Sigmoid colon (tissue), 6 donors: ENCODE measurements at regions not wholly inside any gene's neighbourhood (a gene's known extent, or its start where the extent isn't known, plus 50 kb on each side); places are given as distances from the start of the nearest gene placed in this dataset.
"Not testable (repeated sequence)": the region's sequence is repeated elsewhere in the genome, so short reads cannot be mapped to it uniquely, and the experiment has no call there.

ENCODE experiments used
- DNase-seq: peaks from one replicate; pipeline ENCODE4 v3.0.0-alpha.2; 2019
- H3K27ac ChIP-seq, 4 donors: fragments of 200-600 bp; sonication (generic); one replicate each; pipeline ENCODE4 v1.5.1; 2016 to 2019; ENCODE audit warnings: mild to moderate bottlenecking in 1 of 4
- H3K27me3 ChIP-seq, 3 donors: fragments of 200-600 bp; sonication (generic); one replicate each; pipeline ENCODE4 v1.5.1; 2019; ENCODE audit warnings: mild to moderate bottlenecking in 1 of 3
- H3K36me3 ChIP-seq, 4 donors: fragments of 200-600 bp; sonication (generic); one replicate each; pipeline ENCODE4 v1.5.1; 2016 to 2019
- H3K4me1 ChIP-seq, 4 donors: fragments of 200-600 bp; sonication (generic); one replicate each; pipeline ENCODE4 v1.5.1; 2017 to 2019
- H3K4me3 ChIP-seq, 4 donors: fragments of 200-600 bp; sonication (generic); one replicate each; pipeline ENCODE4 v1.5.1; 2017 to 2019; ENCODE audit warnings: mild to moderate bottlenecking in 2 of 4, moderate library complexity in 1 of 4
- H3K9me3 ChIP-seq, 4 donors: fragments of 200-600 bp in 3 of 4; sonication (generic) in 3 of 4; one replicate each; pipeline versions ENCODE4 v1.5.1 to v1.6.1; 2013 to 2019
- CTCF ChIP-seq, 4 experiments: fragments of 450-650 bp in 3 of 4; fragments of 200-600 bp in 1 of 4; IDR thresholded peaks; one replicate each; pipeline ENCODE4 v1.5.1; 2016 to 2019; ENCODE audit warnings: antibody characterized with exemption in 4 of 4, mild to moderate bottlenecking in 3 of 4, moderate library complexity in 2 of 4
- EP300 ChIP-seq, 4 donors: sonication (generic); formaldehyde crosslinking; IDR thresholded peaks; one replicate each; pipeline ENCODE4 v1.6.1; 2017; ENCODE audit warnings: antibody characterized with exemption in 4 of 4
- POLR2A ChIP-seq, 2 donors: fragments of 450-650 bp; IDR thresholded peaks; one replicate each; pipeline ENCODE4 v1.6.1; 2016; ENCODE audit warnings: antibody characterized with exemption in 2 of 2, mild to moderate bottlenecking in 2 of 2, moderate library complexity in 2 of 2
- POLR2AphosphoS5 ChIP-seq, 4 donors: sonication (generic); formaldehyde crosslinking; IDR thresholded peaks; one replicate each; pipeline ENCODE4 v1.6.1; 2017; ENCODE audit warnings: antibody characterized with exemption in 4 of 4
- WGBS, 2 donors: extraction: QIAGEN DNeasy Blood & Tissue Kit; methylation state at CpG; one replicate each; pipeline ENCODE4 v1.1.7; 2013; 5-methylcytosine and 5-hydroxymethylcytosine counted together
- intact Hi-C: fragments of 100-400 bp; cut with DNase I; formaldehyde crosslinking; loops from one replicate; pipeline ENCODE4 v1.15.1; 2023
- donor health status: healthy with polysubstance abuse.
- donor health status: healthy.

- H3K27ac ChIP-seq: no peak overlapping the region
- DNase-seq: no peak
- H3K36me3 ChIP-seq: no peaks in the 10 kb centered on the region
- no peak for TF ChIP-seq POLR2AphosphoS5 (IDR thresholded peaks at IDR 0.05)
- no peak for TF ChIP-seq EP300 (IDR thresholded peaks at IDR 0.05)
- WGBS, 2 donors: 83 to 92% methylated on average over 4 of the region's 4 CpGs
- H3K9me3 ChIP-seq: no peaks in the 10 kb centered on the region
- H3K4me1 ChIP-seq: no peaks in the 10 kb centered on the region
- no peak overlapping the region for H3K4me3 ChIP-seq
- intact Hi-C loops: no loop called here
- no peaks in the 10 kb centered on the region for H3K27me3 ChIP-seq
Observed at GRCh38 chr3:193915099-193915498, 220.8 kb upstream of the HES1 start.

- intact Hi-C loops: no loop called here
- DNase-seq: no peak
- TF ChIP-seq EP300 (IDR thresholded peaks at IDR 0.05) (no peak), CTCF (IDR thresholded peaks at IDR 0.05) (no peak), POLR2AphosphoS5 (IDR thresholded peaks at IDR 0.05) (no peak), POLR2A (IDR thresholded peaks at IDR 0.05) (no peak)
- Histone ChIP-seq H3K4me1 (no peaks in the 10 kb centered on the region), H3K4me3 (no peak overlapping the region), H3K27me3 (no peaks in the 10 kb centered on the region), H3K36me3 (no peaks in the 10 kb centered on the region), H3K9me3 (no peaks in the 10 kb centered on the region), H3K27ac (no peak overlapping the region)
Observed at GRCh38 chr3:193915613-193916012, 220.3 kb upstream of the HES1 start.

GRCh38 chr3:193917158-193917557 lies 218.8 kb upstream of the HES1 start:
- intact Hi-C loops: no loop called here
- DNase-seq: no peak

DNA sequence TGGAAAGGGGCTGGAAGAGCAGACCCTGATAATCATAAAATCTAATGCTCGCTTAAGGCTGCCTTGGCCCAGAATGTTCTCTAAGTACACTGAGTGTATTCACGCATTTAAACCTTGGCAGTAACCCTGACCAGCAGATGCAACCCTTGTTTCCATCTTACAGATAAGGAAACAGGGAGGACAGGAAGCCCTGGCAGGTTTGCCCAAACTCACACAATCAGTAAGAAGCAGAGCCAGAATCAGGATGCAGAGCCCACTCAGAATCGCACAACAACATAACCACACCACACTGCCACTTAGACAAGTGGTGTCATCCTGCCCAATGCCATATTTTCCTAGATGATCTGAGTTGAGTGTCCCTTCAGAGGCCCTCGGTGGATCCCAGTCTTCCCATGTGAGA lies 214.5 kb upstream of the HES1 start:
- Histone ChIP-seq H3K4me3 (no peak overlapping the region), H3K36me3 (no peaks in the 10 kb centered on the region), H3K27me3 (no peaks in the 10 kb centered on the region), H3K4me1 (no peaks in the 10 kb centered on the region), H3K27ac (no peak overlapping the region), H3K9me3 (peaks cover 0 to 7% (median 5%) of the 10 kb centered on the region in 4 donors)
- TF ChIP-seq CTCF (IDR thresholded peaks at IDR 0.05) (no peak), POLR2AphosphoS5 (IDR thresholded peaks at IDR 0.05) (no peak), EP300 (IDR thresholded peaks at IDR 0.05) (no peak), POLR2A (IDR thresholded peaks at IDR 0.05) (no peak)
- WGBS, 2 donors: 91 to 93% methylated on average over 4 of the region's 4 CpGs
- intact Hi-C loops: no loop called here
- DNase-seq: no peak

More at GRCh38 chr3:193917158-193917557, 218.8 kb upstream of the HES1 start:
- WGBS, 2 donors: 91 to 97% methylated on average over 2 of the region's 2 CpGs
- Histone ChIP-seq H3K4me3 (no peak overlapping the region), H3K27ac (no peak overlapping the region), H3K27me3 (no peaks in the 10 kb centered on the region), H3K36me3 (no peaks in the 10 kb centered on the region), H3K9me3 (no peaks in the 10 kb centered on the region), H3K4me1 (no peaks in the 10 kb centered on the region)
- TF ChIP-seq EP300 (IDR thresholded peaks at IDR 0.05) (no peak), CTCF (IDR thresholded peaks at IDR 0.05) (no peak), POLR2AphosphoS5 (IDR thresholded peaks at IDR 0.05) (no peak), POLR2A (IDR thresholded peaks at IDR 0.05) (no peak)

DNA sequence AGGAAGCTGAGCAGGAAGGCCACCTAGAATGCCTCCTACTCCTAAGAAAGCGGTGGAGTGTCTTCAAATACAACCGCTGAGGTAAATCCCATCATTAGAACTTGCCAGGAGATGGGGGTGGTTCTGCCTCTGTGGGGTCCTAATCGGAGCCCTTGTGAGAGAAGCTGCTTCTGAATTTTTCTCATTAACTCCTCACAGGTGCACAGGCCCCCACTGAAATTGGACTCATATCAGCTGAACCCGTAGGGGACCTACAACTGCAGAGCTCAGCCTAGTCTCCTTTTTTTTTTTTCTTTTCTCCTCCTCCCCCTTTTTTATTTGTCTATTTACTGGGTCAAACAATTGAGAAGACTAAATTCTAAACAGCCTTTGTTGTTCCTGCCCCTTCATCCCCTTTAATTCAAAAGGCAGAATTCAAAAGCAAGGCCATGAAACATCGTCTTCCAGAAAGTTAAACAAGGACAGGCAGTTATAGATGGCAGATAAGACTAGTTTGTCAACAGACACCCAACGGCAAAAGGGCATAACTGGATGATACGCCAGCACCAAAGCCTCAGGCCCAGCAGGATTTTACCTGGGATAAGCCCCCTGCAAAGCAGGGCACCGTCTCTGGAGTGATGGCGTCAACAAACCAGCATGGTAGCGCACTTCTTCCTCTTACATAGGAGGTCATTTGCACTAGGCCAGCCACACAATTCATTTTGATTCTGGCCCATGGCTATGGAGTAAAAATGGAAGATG lies 213.7 kb upstream of the HES1 start:
- 84 to 93% methylated on average over 10 of the region's 10 CpGs for WGBS, 2 donors
- Histone ChIP-seq H3K36me3 (no peaks in the 10 kb centered on the region), H3K4me3 (no peak overlapping the region), H3K27me3 (no peaks in the 10 kb centered on the region), H3K4me1 (no peaks in the 10 kb centered on the region), H3K27ac (no peak overlapping the region), H3K9me3 (peaks cover 0 to 7% (median 5%) of the 10 kb centered on the region in 4 donors)
- intact Hi-C loops: no loop called here
- DNase-seq: no peak
- TF ChIP-seq POLR2A (IDR thresholded peaks at IDR 0.05) (no peak), CTCF (IDR thresholded peaks at IDR 0.05) (no peak), POLR2AphosphoS5 (IDR thresholded peaks at IDR 0.05) (no peak), EP300 (IDR thresholded peaks at IDR 0.05) (no peak)

GRCh38 chr3:193923958-193924357 lies 212.0 kb upstream of the HES1 start:
- H3K9me3 ChIP-seq, intact Hi-C loops, H3K36me3 ChIP-seq, H3K27me3 ChIP-seq, DNase-seq, H3K27ac ChIP-seq, H3K4me1 ChIP-seq, H3K4me3 ChIP-seq: not testable (repeated sequence)

GRCh38 chr3:193926071-193926470 lies 209.9 kb upstream of the HES1 start:
- WGBS, 2 donors: 87 to 93% methylated on average over 3 of the region's 3 CpGs
- H3K36me3 ChIP-seq, H3K27ac ChIP-seq, H3K27me3 ChIP-seq, H3K4me3 ChIP-seq, DNase-seq, H3K4me1 ChIP-seq, intact Hi-C loops, H3K9me3 ChIP-seq: not testable (repeated sequence)

GRCh38 chr3:193927413-193928206 lies 208.3 kb upstream of the HES1 start:
- H3K4me3 ChIP-seq, intact Hi-C loops, H3K27ac ChIP-seq, H3K9me3 ChIP-seq, H3K4me1 ChIP-seq, H3K27me3 ChIP-seq, H3K36me3 ChIP-seq, DNase-seq: not testable (repeated sequence)
- 92 to 93% methylated on average over 5 of the region's 5 CpGs for WGBS, 2 donors
